WTC11 (cell line): ENCODE measurements at regions not wholly inside any gene's neighbourhood (a gene's known extent, or its start where the extent isn't known, plus 50 kb on each side); places are given as distances from the start of the nearest gene placed in this dataset.

Experiments used
- ATAC-seq: fragments of 200-7000 bp; cut with Tn5 transposase; 2 replicates; pipeline ENCODE4 v1.10.0; 2021; ENCODE audit warnings: mild to moderate bottlenecking, moderate library complexity
- CTCF ChIA-PET: fragments of 300-600 bp; sonication (Branson Sonifier 250); formaldehyde crosslinking; loops from one replicate; lab custom pipeline; 2021; ENCODE audit warnings: antibody characterized with exemption; lab: Charles Lee
- POLR2A ChIA-PET: fragments of 350-600 bp; sonication (Branson Sonifier 250); formaldehyde crosslinking; loops from one replicate; lab custom pipeline; 2021; ENCODE audit warnings: antibody characterized with exemption; lab: Charles Lee
- DNase-seq: peaks from one replicate; pipeline ENCODE4 v3.0.0; 2021; ENCODE audit warnings: low spot score
- H3K27ac Mint-ChIP-seq: 2 replicates; pipeline ENCODE4 v1.8.0; 2021; ENCODE audit warnings: mixed read lengths
- H3K27me3 Mint-ChIP-seq: 2 replicates; pipeline ENCODE4 v1.8.0; 2021; ENCODE audit warnings: low read depth, mild to moderate bottlenecking, moderate library complexity, mixed read lengths
- H3K36me3 Mint-ChIP-seq: 2 replicates; pipeline ENCODE4 v1.8.0; 2021; ENCODE audit warnings: mixed read lengths
- H3K4me1 Mint-ChIP-seq: 2 replicates; pipeline ENCODE4 v1.8.0; 2022; ENCODE audit warnings: mixed read lengths
- H3K4me3 Mint-ChIP-seq: 2 replicates; pipeline ENCODE4 v1.8.0; 2021; ENCODE audit warnings: mild to moderate bottlenecking, moderate library complexity, mixed read lengths
- H3K9me3 Mint-ChIP-seq: 2 replicates; pipeline ENCODE4 v1.8.0; 2021; ENCODE audit warnings: mixed read lengths
- ELF4 ChIP-seq: sonication (generic); formaldehyde crosslinking; IDR thresholded peaks from 2 replicates; pipeline ENCODE4 v1.8.1; 2022; ENCODE audit warnings: low read depth, mild to moderate bottlenecking, moderate library complexity, missing genetic modification reagents
- ETV6 ChIP-seq: sonication (generic); formaldehyde crosslinking; IDR thresholded peaks from 2 replicates; pipeline ENCODE4 v1.8.1; 2022; ENCODE audit warnings: mild to moderate bottlenecking, missing genetic modification reagents
- FOXJ3 ChIP-seq: sonication (generic); formaldehyde crosslinking; IDR thresholded peaks from 2 replicates; pipeline ENCODE4 v1.9.0; 2021; ENCODE audit warnings: missing genetic modification reagents, mild to moderate bottlenecking, borderline replicate concordance
- HMGA2 ChIP-seq: fragments of 250-450 bp; sonication (Bioruptor Pico); IDR thresholded peaks from 2 replicates; pipeline ENCODE4 v1.4.0; 2021; ENCODE audit warnings: mild to moderate bottlenecking, moderate library complexity
- JAZF1 ChIP-seq: fragments of 250-450 bp; sonication (Bioruptor Pico); IDR thresholded peaks from 2 replicates; pipeline ENCODE4 v1.9.0; 2021; ENCODE audit warnings: moderate library complexity, mild to moderate bottlenecking, inconsistent platforms
- NFYB ChIP-seq: sonication (generic); formaldehyde crosslinking; conservative IDR thresholded peaks from 2 replicates; pipeline ENCODE4 v1.8.0; 2022; ENCODE audit warnings: low read depth, missing genetic modification reagents
- PRRX2 ChIP-seq: fragments of 250-450 bp; sonication (Bioruptor Pico); IDR thresholded peaks from 2 replicates; pipeline ENCODE4 v1.8.0; 2021; ENCODE audit warnings: mild to moderate bottlenecking
- SOX15 ChIP-seq: fragments of 250-450 bp; sonication (Bioruptor Pico); IDR thresholded peaks from 2 replicates; pipeline ENCODE4 v1.9.0; 2021; ENCODE audit warnings: mild to moderate bottlenecking
- TCF7 ChIP-seq: sonication (generic); formaldehyde crosslinking; IDR thresholded peaks from 2 replicates; pipeline ENCODE4 v1.8.0; 2022; ENCODE audit warnings: mild to moderate bottlenecking, low read depth, missing genetic modification reagents, moderate library complexity
- TEAD1 ChIP-seq: sonication (generic); formaldehyde crosslinking; IDR thresholded peaks from 2 replicates; pipeline ENCODE4 v1.8.0; 2022; ENCODE audit warnings: mild to moderate bottlenecking, missing genetic modification reagents
- TP53 ChIP-seq: sonication (generic); formaldehyde crosslinking; IDR thresholded peaks from 2 replicates; pipeline ENCODE4 v1.8.1; 2023; ENCODE audit warnings: mild to moderate bottlenecking, missing genetic modification reagents
- ZNF423 ChIP-seq: fragments of 250-450 bp; sonication (Bioruptor Pico); IDR thresholded peaks from 2 replicates; pipeline ENCODE4 v2.1.2; 2022; ENCODE audit warnings: mild to moderate bottlenecking, moderate library complexity
- ZNF671 ChIP-seq: fragments of 250-450 bp; sonication (Bioruptor Pico); IDR thresholded peaks from 2 replicates; pipeline ENCODE4 v1.8.0; 2021; ENCODE audit warnings: mild to moderate bottlenecking
- TF ChIP-seq, protein P1 (sequence below): sonication (generic); formaldehyde crosslinking; conservative IDR thresholded peaks from 2 replicates; pipeline ENCODE4 v1.8.1; 2023; ENCODE audit warnings: mild to moderate bottlenecking, low read depth, missing genetic modification reagents, moderate library complexity
- TF ChIP-seq, protein P2 (sequence below): sonication (generic); formaldehyde crosslinking; IDR thresholded peaks from 2 replicates; pipeline ENCODE4 v1.8.1; 2022; ENCODE audit warnings: mild to moderate bottlenecking, moderate library complexity, missing genetic modification reagents
- TF ChIP-seq, protein P3 (sequence below): sonication (generic); formaldehyde crosslinking; IDR thresholded peaks from 2 replicates; pipeline ENCODE4 v1.8.0; 2022; ENCODE audit warnings: missing genetic modification reagents
- TF ChIP-seq, protein P4 (sequence below): sonication (generic); formaldehyde crosslinking; IDR thresholded peaks from 2 replicates; pipeline ENCODE4 v1.8.1; 2022; ENCODE audit warnings: missing genetic modification reagents, borderline replicate concordance
- TF ChIP-seq, protein P5 (sequence below): sonication (generic); formaldehyde crosslinking; IDR thresholded peaks from 2 replicates; pipeline ENCODE4 v1.8.0; 2023; ENCODE audit warnings: mild to moderate bottlenecking, missing genetic modification reagents

DNA sequence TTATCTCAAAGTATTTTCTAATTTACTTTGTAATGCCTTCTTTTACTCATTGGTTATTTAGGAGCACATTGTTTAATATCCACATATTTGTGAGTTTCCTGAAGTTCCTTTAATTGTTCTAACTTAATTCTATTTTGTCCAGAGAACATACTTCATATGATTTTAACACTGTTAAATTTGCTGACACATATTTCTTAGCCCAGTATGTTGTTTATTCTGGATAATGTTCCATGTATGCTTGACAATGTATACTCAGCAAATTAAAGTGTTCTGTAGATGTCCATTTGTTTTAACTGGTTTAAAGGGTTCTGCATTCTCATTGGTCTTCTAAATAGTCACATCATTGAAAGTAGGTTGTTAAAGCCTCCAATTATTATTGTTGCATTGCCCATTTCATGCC lies 643.7 kb upstream of the NR5A2 start (continued):
- TF ChIP-seq, protein P1, sequence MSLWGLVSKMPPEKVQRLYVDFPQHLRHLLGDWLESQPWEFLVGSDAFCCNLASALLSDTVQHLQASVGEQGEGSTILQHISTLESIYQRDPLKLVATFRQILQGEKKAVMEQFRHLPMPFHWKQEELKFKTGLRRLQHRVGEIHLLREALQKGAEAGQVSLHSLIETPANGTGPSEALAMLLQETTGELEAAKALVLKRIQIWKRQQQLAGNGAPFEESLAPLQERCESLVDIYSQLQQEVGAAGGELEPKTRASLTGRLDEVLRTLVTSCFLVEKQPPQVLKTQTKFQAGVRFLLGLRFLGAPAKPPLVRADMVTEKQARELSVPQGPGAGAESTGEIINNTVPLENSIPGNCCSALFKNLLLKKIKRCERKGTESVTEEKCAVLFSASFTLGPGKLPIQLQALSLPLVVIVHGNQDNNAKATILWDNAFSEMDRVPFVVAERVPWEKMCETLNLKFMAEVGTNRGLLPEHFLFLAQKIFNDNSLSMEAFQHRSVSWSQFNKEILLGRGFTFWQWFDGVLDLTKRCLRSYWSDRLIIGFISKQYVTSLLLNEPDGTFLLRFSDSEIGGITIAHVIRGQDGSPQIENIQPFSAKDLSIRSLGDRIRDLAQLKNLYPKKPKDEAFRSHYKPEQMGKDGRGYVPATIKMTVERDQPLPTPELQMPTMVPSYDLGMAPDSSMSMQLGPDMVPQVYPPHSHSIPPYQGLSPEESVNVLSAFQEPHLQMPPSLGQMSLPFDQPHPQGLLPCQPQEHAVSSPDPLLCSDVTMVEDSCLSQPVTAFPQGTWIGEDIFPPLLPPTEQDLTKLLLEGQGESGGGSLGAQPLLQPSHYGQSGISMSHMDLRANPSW (CRISPR knock-in tag): no peak

DNA sequence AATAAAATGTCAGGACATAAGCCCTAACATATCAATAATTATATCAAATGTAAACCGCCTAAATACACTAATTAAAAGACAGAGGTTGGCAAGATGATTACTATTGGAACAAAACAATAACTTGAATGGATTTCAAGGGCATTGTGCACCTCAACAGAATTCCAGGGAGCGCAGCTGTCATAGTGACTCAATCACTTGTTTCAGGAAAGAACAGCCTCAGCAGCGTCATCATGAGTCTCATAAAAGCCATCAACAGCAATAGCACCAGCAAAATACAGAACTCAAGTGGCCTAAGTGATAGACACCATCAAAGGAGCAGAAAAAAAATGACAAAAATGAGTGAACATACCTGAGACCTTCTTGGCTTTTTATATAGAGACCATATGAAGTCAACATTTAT lies 632.7 kb upstream of the NR5A2 start:
- POLR2A ChIA-PET: no interaction called here
- no peak for ATAC-seq
- no peak for DNase-seq
- Mint-ChIP-seq H3K27ac (no peak overlapping the region), H3K36me3 (no peaks in the 10 kb centered on the region), H3K4me3 (no peak overlapping the region), H3K9me3 (peaks cover 27% of the 10 kb centered on the region), H3K4me1 (no peaks in the 10 kb centered on the region), H3K27me3 (peaks cover 2% of the 10 kb centered on the region; the same call in 1 of the 2 replicates)
- TF ChIP-seq HMGA2 (CRISPR knock-in tag) (no peak), TP53 (CRISPR knock-in tag) (no peak), ETV6 (CRISPR knock-in tag) (no peak), TEAD1 (CRISPR knock-in tag) (no peak)
- TF ChIP-seq, protein P2, sequence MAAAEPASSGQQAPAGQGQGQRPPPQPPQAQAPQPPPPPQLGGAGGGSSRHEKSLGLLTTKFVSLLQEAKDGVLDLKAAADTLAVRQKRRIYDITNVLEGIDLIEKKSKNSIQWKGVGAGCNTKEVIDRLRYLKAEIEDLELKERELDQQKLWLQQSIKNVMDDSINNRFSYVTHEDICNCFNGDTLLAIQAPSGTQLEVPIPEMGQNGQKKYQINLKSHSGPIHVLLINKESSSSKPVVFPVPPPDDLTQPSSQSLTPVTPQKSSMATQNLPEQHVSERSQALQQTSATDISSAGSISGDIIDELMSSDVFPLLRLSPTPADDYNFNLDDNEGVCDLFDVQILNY (CRISPR knock-in tag): no peak
- CTCF ChIA-PET: no interaction called here

DNA sequence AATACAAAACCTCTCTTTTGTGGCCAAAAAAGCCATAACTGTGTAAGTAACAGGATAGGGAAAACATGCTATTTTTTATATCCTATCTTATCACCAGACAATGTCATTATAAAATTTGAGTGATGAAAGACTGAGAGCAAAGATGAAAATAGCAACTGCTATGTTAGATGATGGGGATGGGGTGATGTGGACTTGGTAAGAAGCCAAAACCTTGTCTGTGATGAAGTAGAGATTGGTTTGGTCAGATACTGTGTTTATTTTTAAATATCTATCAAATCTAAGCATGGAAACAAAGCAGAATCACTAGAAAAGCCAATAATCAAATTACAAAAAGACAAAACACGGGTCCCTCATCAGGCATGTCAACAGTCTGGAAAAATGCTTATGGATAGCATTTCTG lies 631.1 kb upstream of the NR5A2 start:
- Mint-ChIP-seq H3K27me3 (peaks cover 2% of the 10 kb centered on the region; the same call in 1 of the 2 replicates), H3K36me3 (no peaks in the 10 kb centered on the region), H3K27ac (no peak overlapping the region), H3K9me3 (peaks cover 17% of the 10 kb centered on the region), H3K4me3 (no peak overlapping the region), H3K4me1 (0 out of 2 replicates have a peak, but pooled peaks cover 5% of the 10 kb centered on the region)
- ATAC-seq (no peak), DNase-seq (no peak)
- CTCF ChIA-PET: interaction anchor here (1.3 kb wide), 1 partner anchor 26 kb away, joined by 3 read pairs; no protein-coding TSS in a partner anchor
- TF ChIP-seq SOX15 (CRISPR knock-in tag): no peak
- TF ChIP-seq, protein P3, sequence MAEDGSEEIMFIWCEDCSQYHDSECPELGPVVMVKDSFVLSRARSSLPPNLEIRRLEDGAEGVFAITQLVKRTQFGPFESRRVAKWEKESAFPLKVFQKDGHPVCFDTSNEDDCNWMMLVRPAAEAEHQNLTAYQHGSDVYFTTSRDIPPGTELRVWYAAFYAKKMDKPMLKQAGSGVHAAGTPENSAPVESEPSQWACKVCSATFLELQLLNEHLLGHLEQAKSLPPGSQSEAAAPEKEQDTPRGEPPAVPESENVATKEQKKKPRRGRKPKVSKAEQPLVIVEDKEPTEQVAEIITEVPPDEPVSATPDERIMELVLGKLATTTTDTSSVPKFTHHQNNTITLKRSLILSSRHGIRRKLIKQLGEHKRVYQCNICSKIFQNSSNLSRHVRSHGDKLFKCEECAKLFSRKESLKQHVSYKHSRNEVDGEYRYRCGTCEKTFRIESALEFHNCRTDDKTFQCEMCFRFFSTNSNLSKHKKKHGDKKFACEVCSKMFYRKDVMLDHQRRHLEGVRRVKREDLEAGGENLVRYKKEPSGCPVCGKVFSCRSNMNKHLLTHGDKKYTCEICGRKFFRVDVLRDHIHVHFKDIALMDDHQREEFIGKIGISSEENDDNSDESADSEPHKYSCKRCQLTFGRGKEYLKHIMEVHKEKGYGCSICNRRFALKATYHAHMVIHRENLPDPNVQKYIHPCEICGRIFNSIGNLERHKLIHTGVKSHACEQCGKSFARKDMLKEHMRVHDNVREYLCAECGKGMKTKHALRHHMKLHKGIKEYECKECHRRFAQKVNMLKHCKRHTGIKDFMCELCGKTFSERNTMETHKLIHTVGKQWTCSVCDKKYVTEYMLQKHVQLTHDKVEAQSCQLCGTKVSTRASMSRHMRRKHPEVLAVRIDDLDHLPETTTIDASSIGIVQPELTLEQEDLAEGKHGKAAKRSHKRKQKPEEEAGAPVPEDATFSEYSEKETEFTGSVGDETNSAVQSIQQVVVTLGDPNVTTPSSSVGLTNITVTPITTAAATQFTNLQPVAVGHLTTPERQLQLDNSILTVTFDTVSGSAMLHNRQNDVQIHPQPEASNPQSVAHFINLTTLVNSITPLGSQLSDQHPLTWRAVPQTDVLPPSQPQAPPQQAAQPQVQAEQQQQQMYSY (CRISPR knock-in tag): no peak
- no peak for TF ChIP-seq TEAD1 (CRISPR knock-in tag)
- TF ChIP-seq ZNF423 (CRISPR knock-in tag): no peak
- TF ChIP-seq PRRX2 (CRISPR knock-in tag): no peak
- TF ChIP-seq, protein P4, sequence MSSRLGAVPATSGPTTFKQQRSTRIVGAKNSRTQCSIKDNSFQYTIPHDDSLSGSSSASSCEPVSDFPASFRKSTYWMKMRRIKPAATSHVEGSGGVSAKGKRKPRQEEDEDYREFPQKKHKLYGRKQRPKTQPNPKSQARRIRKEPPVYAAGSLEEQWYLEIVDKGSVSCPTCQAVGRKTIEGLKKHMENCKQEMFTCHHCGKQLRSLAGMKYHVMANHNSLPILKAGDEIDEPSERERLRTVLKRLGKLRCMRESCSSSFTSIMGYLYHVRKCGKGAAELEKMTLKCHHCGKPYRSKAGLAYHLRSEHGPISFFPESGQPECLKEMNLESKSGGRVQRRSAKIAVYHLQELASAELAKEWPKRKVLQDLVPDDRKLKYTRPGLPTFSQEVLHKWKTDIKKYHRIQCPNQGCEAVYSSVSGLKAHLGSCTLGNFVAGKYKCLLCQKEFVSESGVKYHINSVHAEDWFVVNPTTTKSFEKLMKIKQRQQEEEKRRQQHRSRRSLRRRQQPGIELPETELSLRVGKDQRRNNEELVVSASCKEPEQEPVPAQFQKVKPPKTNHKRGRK (CRISPR knock-in tag): no peak
- TF ChIP-seq, protein P5, sequence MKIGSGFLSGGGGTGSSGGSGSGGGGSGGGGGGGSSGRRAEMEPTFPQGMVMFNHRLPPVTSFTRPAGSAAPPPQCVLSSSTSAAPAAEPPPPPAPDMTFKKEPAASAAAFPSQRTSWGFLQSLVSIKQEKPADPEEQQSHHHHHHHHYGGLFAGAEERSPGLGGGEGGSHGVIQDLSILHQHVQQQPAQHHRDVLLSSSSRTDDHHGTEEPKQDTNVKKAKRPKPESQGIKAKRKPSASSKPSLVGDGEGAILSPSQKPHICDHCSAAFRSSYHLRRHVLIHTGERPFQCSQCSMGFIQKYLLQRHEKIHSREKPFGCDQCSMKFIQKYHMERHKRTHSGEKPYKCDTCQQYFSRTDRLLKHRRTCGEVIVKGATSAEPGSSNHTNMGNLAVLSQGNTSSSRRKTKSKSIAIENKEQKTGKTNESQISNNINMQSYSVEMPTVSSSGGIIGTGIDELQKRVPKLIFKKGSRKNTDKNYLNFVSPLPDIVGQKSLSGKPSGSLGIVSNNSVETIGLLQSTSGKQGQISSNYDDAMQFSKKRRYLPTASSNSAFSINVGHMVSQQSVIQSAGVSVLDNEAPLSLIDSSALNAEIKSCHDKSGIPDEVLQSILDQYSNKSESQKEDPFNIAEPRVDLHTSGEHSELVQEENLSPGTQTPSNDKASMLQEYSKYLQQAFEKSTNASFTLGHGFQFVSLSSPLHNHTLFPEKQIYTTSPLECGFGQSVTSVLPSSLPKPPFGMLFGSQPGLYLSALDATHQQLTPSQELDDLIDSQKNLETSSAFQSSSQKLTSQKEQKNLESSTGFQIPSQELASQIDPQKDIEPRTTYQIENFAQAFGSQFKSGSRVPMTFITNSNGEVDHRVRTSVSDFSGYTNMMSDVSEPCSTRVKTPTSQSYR (CRISPR knock-in tag): no peak
- no peak for TF ChIP-seq ELF4
- no peak for TF ChIP-seq JAZF1 (CRISPR knock-in tag)
- no peak for TF ChIP-seq TCF7
- TF ChIP-seq ZNF671 (CRISPR knock-in tag): no peak
- TF ChIP-seq NFYB (CRISPR knock-in tag): no peak
- TF ChIP-seq FOXJ3 (CRISPR knock-in tag): no peak
- POLR2A ChIA-PET: no interaction called here
